ENCODE measurements at regions not wholly inside any gene's neighbourhood (a gene's known extent, or its start where the extent isn't known, plus 50 kb on each side); places are given as distances from the start of the nearest gene placed in this dataset.
"Not testable (repeated sequence)": the region's sequence is repeated elsewhere in the genome, so short reads cannot be mapped to it uniquely, and the experiment has no call there.

DNA sequence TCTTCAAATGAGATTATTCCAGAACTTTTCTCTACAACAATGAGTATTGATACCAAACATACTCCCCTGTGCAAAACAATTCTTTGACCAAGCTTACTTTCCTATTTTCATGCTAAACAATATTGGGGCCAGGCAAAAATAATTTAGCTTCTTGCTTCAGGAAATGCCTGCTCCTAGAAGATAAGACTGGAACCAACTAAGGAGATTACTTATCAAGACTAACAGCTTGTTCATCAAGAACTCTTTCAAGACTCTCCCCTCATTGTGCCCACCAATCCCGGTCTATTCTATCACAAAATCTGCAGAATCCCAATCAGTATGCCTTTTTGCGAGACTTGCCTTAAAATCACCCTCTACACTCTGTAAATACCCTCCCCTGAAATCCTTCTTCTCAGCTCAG lies 536.6 kb downstream of the RWDD3 start:
- 56 to 69% (median 68%) methylated on average over 2 of the region's 2 CpGs for WGBS, 3 donors

GRCh38 chr1:95778217-95778616 lies 544.2 kb downstream of the RWDD3 start:
- Histone ChIP-seq H3K4me3 (no peak overlapping the region), H3K36me3 (no peaks in the 10 kb centered on the region), H3K27ac (no peak overlapping the region), H3K9me3 (no peaks in the 10 kb centered on the region), H3K4me1 (ENCODE audit: insufficient read depth) (no peaks in the 10 kb centered on the region), H3K27me3 (no peaks in the 10 kb centered on the region)
- intact Hi-C loops (cut with DNase I) = no loop called here
- no peak for DNase-seq
- 85 to 90% (median 88%) methylated on average over 2 of the region's 2 CpGs for WGBS, 3 donors
- no peak for TF ChIP-seq EP300 (IDR thresholded peaks at IDR 0.05)
- TF ChIP-seq POLR2A (IDR thresholded peaks at IDR 0.05) = no peak
- TF ChIP-seq, protein P1, sequence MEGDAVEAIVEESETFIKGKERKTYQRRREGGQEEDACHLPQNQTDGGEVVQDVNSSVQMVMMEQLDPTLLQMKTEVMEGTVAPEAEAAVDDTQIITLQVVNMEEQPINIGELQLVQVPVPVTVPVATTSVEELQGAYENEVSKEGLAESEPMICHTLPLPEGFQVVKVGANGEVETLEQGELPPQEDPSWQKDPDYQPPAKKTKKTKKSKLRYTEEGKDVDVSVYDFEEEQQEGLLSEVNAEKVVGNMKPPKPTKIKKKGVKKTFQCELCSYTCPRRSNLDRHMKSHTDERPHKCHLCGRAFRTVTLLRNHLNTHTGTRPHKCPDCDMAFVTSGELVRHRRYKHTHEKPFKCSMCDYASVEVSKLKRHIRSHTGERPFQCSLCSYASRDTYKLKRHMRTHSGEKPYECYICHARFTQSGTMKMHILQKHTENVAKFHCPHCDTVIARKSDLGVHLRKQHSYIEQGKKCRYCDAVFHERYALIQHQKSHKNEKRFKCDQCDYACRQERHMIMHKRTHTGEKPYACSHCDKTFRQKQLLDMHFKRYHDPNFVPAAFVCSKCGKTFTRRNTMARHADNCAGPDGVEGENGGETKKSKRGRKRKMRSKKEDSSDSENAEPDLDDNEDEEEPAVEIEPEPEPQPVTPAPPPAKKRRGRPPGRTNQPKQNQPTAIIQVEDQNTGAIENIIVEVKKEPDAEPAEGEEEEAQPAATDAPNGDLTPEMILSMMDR (IDR thresholded peaks at IDR 0.05) = no peak

More for the DNA sequence above, 536.6 kb downstream of the RWDD3 start:
- TF ChIP-seq POLR2A (IDR thresholded peaks at IDR 0.05) = no peak
- TF ChIP-seq, protein P1 (IDR thresholded peaks at IDR 0.05) = no peak
- TF ChIP-seq EP300 (IDR thresholded peaks at IDR 0.05) = no peak
- H3K27me3 ChIP-seq = no peaks in the 10 kb centered on the region
- intact Hi-C loops (cut with DNase I) = no loop called here
- no peaks in the 10 kb centered on the region for H3K4me1 ChIP-seq (ENCODE audit: insufficient read depth)
- H3K27ac ChIP-seq = no peak overlapping the region
- no peak overlapping the region for H3K4me3 ChIP-seq
- H3K9me3 ChIP-seq = no peaks in the 10 kb centered on the region
- no peaks in the 10 kb centered on the region for H3K36me3 ChIP-seq
- no peak for DNase-seq

DNA sequence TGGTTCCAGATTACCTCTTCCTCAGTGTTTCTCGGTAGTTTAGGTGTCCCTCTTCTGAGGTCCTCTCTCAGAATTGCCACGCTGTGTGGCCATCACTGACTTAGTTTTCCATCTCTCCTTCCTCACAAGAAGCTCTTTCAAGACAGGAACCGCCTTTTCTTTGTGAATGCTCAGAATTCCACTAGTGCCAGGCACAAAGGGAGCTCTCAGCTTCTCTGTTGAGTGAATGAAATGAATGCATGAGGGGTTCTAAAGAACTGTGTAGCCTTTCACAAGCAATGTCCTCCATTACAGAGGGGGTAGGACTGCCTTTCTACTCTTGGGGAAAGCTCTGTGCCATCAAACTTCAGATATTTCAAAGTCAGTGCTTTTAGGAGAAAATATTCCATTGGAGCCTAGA lies 546.8 kb downstream of the RWDD3 start:
- no peaks in the 10 kb centered on the region for H3K36me3 ChIP-seq
- no peaks in the 10 kb centered on the region for H3K4me1 ChIP-seq (ENCODE audit: insufficient read depth)
- no peaks in the 10 kb centered on the region for H3K27me3 ChIP-seq
- no peak for DNase-seq
- no peaks in the 10 kb centered on the region for H3K9me3 ChIP-seq
- no peak overlapping the region for H3K27ac ChIP-seq
- TF ChIP-seq, protein P1 (IDR thresholded peaks at IDR 0.05) = no peak
- TF ChIP-seq EP300 (IDR thresholded peaks at IDR 0.05) (no peak), POLR2A (IDR thresholded peaks at IDR 0.05) (no peak)
- no peak overlapping the region for H3K4me3 ChIP-seq
- intact Hi-C loops (cut with DNase I) = no loop called here
- WGBS, 3 donors = 76 to 84% (median 81%) methylated on average over 3 of the region's 3 CpGs

DNA sequence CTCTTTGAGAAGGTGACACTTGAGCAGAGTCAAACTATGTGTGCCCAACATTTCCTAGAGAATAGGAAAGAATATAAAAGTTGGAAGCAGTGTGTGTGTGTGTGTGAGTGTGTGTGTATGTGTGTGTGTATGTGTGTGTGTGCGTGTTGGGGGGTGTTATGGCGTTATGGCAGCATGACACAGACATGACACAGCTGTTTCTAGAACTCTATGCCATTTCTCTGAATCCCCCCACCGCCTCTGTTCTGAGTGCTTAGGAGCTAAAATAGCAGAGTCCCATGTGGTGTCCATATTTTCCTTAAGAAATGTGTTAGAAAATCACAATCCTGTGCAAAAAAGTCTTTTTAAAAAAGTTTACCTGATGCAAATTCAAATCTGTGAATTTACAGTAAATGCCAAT lies 556.1 kb downstream of the RWDD3 start:
- TF ChIP-seq EP300 (IDR thresholded peaks at IDR 0.05) (no peak), POLR2A (IDR thresholded peaks at IDR 0.05) (no peak)
- TF ChIP-seq, protein P1 (IDR thresholded peaks at IDR 0.05) = no peak
- intact Hi-C loops (cut with DNase I) = no loop called here
- no peak for DNase-seq
- Histone ChIP-seq H3K27me3 (no peaks in the 10 kb centered on the region), H3K4me1 (ENCODE audit: insufficient read depth) (no peaks in the 10 kb centered on the region), H3K36me3 (no peaks in the 10 kb centered on the region), H3K4me3 (no peak overlapping the region), H3K27ac (no peak overlapping the region), H3K9me3 (no peaks in the 10 kb centered on the region)
- WGBS, 3 donors = 65 to 71% (median 67%) methylated on average over 3 of the region's 3 CpGs

DNA sequence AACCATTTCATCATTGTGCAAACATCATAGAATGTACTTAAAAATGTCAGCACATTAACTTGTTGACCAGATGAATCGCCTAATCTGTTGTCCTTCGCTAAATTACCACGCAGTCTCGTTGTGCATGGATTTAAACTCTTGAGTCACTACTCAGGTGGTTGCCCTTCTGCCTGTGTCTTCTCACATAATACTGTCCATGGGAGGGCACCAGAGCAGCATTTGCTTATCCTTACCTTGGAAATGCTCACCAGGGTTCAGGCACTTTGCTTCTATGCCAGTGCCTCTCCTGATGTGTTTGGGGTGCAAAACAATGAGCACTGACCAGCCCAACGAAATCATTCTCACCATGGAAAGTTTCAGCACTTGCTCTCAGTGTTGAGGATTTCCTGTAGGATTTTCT lies 559.9 kb downstream of the RWDD3 start:
- DNase-seq = no peak
- H3K36me3 ChIP-seq = no peaks in the 10 kb centered on the region
- 55 to 67% (median 65%) methylated on average over 5 of the region's 5 CpGs for WGBS, 3 donors
- no peak overlapping the region for H3K27ac ChIP-seq
- no peak overlapping the region for H3K4me3 ChIP-seq
- no peaks in the 10 kb centered on the region for H3K9me3 ChIP-seq
- no peaks in the 10 kb centered on the region for H3K4me1 ChIP-seq (ENCODE audit: insufficient read depth)
- TF ChIP-seq POLR2A (IDR thresholded peaks at IDR 0.05) (no peak), EP300 (IDR thresholded peaks at IDR 0.05) (no peak)
- TF ChIP-seq, protein P1 (IDR thresholded peaks at IDR 0.05) = no peak
- H3K27me3 ChIP-seq = no peaks in the 10 kb centered on the region
- intact Hi-C loops (cut with DNase I) = no loop called here

DNA sequence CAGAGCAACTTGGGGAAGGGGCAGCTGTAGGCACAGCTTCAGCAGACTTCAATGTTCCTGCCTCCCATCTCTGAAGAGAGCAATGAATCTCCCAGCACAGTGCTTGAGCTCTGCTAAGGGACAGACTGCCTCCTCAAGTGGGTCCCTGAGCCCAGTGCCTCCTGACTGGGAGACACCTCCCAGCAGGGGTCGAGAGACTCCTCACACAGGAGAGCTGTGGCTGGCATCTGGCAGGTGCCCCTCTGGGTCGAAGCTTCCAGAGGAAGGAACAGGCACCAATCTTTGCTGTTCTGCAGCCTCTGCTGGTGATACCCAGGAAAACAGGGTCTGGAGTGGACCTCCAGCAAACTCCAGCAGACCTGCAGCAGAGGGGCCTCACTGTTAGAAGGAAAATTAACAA lies 563.8 kb downstream of the RWDD3 start:
- DNase-seq; H3K27ac ChIP-seq; H3K4me3 ChIP-seq; H3K36me3 ChIP-seq; H3K27me3 ChIP-seq; intact Hi-C loops (cut with DNase I); H3K4me1 ChIP-seq (ENCODE audit: insufficient read depth); H3K9me3 ChIP-seq: not testable (repeated sequence)
- WGBS, 3 donors = 78 to 87% (median 83%) methylated on average over 2 of the region's 2 CpGs
